ENCODE measurements at regions not wholly inside any gene's neighbourhood (a gene's known extent, or its start where the extent isn't known, plus 50 kb on each side); places are given as distances from the start of the nearest gene placed in this dataset.
"Not testable (repeated sequence)": the region's sequence is repeated elsewhere in the genome, so short reads cannot be mapped to it uniquely, and the experiment has no call there.

- no peak overlapping the region for H3K4me3 ChIP-seq (ENCODE audit: low read length)
- DNase-seq (ENCODE audit: low read depth, low spot score) = no peak
These were observed 465.0 kb downstream of the PLOD2 start for GRCh38 chr3:145696011-145696410.

- DNase-seq (ENCODE audit: low read depth, low spot score) = no peak
- H3K4me3 ChIP-seq (ENCODE audit: low read length) = no peak overlapping the region
These were observed 462.7 kb downstream of the PLOD2 start for GRCh38 chr3:145698250-145698649.

GRCh38 chr3:145698749-145699148, 462.2 kb downstream of the PLOD2 start:
- no peak for DNase-seq (ENCODE audit: low read depth, low spot score)
- H3K4me3 ChIP-seq (ENCODE audit: low read length) = no peak overlapping the region

GRCh38 chr3:145704020-145704419, 457.0 kb downstream of the PLOD2 start:
- no peak overlapping the region for H3K4me3 ChIP-seq (ENCODE audit: low read length)
- DNase-seq (ENCODE audit: low read depth, low spot score) = no peak

GRCh38 chr3:145709779-145710178, 451.2 kb downstream of the PLOD2 start:
- not testable (repeated sequence) for DNase-seq (ENCODE audit: low read depth, low spot score); H3K4me3 ChIP-seq (ENCODE audit: low read length)

- DNase-seq (ENCODE audit: low read depth, low spot score) = no peak
- no peak overlapping the region for H3K4me3 ChIP-seq (ENCODE audit: low read length)
These were observed 444.5 kb downstream of the PLOD2 start for GRCh38 chr3:145716519-145716918.

- H3K4me3 ChIP-seq (ENCODE audit: low read length) = no peak overlapping the region
- DNase-seq (ENCODE audit: low read depth, low spot score) = no peak
These were observed 441.9 kb downstream of the PLOD2 start for GRCh38 chr3:145719114-145719513.

GRCh38 chr3:145721273-145721805, 439.6 kb downstream of the PLOD2 start:
- DNase-seq (ENCODE audit: low read depth, low spot score) = no peak
- no peak overlapping the region for H3K4me3 ChIP-seq (ENCODE audit: low read length)

- DNase-seq (ENCODE audit: low read depth, low spot score) = no peak
- H3K4me3 ChIP-seq (ENCODE audit: low read length) = no peak overlapping the region
These were observed 439.2 kb downstream of the PLOD2 start for GRCh38 chr3:145721815-145722214.

GRCh38 chr3:145727476-145727875, 433.5 kb downstream of the PLOD2 start:
- no peak for DNase-seq (ENCODE audit: low read depth, low spot score)

GRCh38 chr3:145735631-145736030, 425.4 kb downstream of the PLOD2 start:
- no peak for DNase-seq (ENCODE audit: low read depth, low spot score)
- no peak overlapping the region for H3K4me3 ChIP-seq (ENCODE audit: low read length)

More at GRCh38 chr3:145727476-145727875, 433.5 kb downstream of the PLOD2 start:
- no peak overlapping the region for H3K4me3 ChIP-seq (ENCODE audit: low read length)

GRCh38 chr3:145737952-145738351, 423.0 kb downstream of the PLOD2 start:
- no peak for DNase-seq (ENCODE audit: low read depth, low spot score)
- no peak overlapping the region for H3K4me3 ChIP-seq (ENCODE audit: low read length)

- no peak overlapping the region for H3K4me3 ChIP-seq (ENCODE audit: low read length)
- DNase-seq (ENCODE audit: low read depth, low spot score) = no peak
These were observed 421.1 kb downstream of the PLOD2 start for GRCh38 chr3:145739926-145740325.

GRCh38 chr3:145750657-145751056, 410.3 kb downstream of the PLOD2 start:
- DNase-seq (ENCODE audit: low read depth, low spot score) = no peak
- no peak overlapping the region for H3K4me3 ChIP-seq (ENCODE audit: low read length)

- H3K4me3 ChIP-seq (ENCODE audit: low read length) = no peak overlapping the region
- no peak for DNase-seq (ENCODE audit: low read depth, low spot score)
These were observed 408.4 kb downstream of the PLOD2 start for GRCh38 chr3:145752576-145752975.

GRCh38 chr3:145754605-145755289, 406.2 kb downstream of the PLOD2 start:
- no peak overlapping the region for H3K4me3 ChIP-seq (ENCODE audit: low read length)
- no peak for DNase-seq (ENCODE audit: low read depth, low spot score)

GRCh38 chr3:145760036-145760435, 400.9 kb downstream of the PLOD2 start:
- H3K4me3 ChIP-seq (ENCODE audit: low read length) = no peak overlapping the region
- DNase-seq (ENCODE audit: low read depth, low spot score) = no peak

GRCh38 chr3:145767909-145768308, 393.1 kb downstream of the PLOD2 start:
- no peak for DNase-seq (ENCODE audit: low read depth, low spot score)
- no peak overlapping the region for H3K4me3 ChIP-seq (ENCODE audit: low read length)

- H3K4me3 ChIP-seq (ENCODE audit: low read length) = no peak overlapping the region
- DNase-seq (ENCODE audit: low read depth, low spot score) = peak; percentile 47
These were observed 384.1 kb downstream of the PLOD2 start for GRCh38 chr3:145776782-145777408.

GRCh38 chr3:145780301-145780700, 380.7 kb downstream of the PLOD2 start:
- no peak overlapping the region for H3K4me3 ChIP-seq (ENCODE audit: low read length)
- DNase-seq (ENCODE audit: low read depth, low spot score) = no peak

GRCh38 chr3:145785668-145786067, 375.3 kb downstream of the PLOD2 start:
- H3K4me3 ChIP-seq (ENCODE audit: low read length) = no peak overlapping the region
- DNase-seq (ENCODE audit: low read depth, low spot score) = no peak

Measured in Jurkat, Clone E6-1 (cell line).